HuH-7 (cell line): ENCODE measurements at regions not wholly inside any gene's neighbourhood (a gene's known extent, or its start where the extent isn't known, plus 50 kb on each side); places are given as distances from the start of the nearest gene placed in this dataset.
"Not testable (repeated sequence)": the region's sequence is repeated elsewhere in the genome, so short reads cannot be mapped to it uniquely, and the experiment has no call there.

Experiments
- DNase-seq: peaks from one replicate; pipeline ENCODE4 v3.0.0; 2011; ENCODE audit warnings: low spot score

DNA sequence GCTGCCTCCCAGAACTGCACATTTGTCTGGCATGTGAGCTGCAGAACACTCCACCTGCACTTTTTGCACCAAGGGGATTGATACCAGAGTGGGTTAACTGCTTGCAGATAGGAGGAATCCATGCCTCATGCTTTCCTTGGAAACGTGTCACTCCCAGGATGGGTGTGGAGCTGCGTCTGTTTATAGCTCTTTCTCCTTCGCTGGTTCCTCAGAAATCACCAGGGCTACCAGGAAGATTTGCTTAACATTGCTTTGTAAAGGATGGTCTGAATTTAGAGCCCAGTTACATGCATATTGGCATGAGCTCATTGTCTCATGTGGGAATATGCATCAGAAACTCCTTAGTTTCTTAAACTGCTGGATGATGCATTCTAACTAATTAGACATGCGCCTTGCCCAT, 234.6 kb downstream of the GADD45G start:
- no peak for DNase-seq

DNA sequence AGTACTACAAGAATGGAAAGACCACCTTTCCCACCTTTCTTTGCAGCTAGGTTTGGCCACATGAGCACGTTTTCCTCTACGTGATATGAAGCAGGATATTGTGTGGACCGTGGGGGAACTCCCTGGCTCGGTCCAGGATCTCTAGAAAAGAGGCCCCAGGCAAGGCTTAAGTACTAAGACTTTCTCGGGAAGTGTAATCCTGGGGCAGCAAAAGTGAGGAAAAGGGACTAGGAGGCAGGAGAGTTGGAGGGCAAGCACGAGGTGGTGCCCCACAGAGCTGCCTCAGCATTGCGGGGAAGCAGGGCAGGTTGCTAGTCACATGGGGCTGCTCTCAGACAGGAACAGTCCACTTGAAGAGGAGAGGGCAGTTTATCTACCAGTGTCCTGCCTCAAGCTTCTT, 235.1 kb downstream of the GADD45G start:
- DNase-seq: no peak

DNA sequence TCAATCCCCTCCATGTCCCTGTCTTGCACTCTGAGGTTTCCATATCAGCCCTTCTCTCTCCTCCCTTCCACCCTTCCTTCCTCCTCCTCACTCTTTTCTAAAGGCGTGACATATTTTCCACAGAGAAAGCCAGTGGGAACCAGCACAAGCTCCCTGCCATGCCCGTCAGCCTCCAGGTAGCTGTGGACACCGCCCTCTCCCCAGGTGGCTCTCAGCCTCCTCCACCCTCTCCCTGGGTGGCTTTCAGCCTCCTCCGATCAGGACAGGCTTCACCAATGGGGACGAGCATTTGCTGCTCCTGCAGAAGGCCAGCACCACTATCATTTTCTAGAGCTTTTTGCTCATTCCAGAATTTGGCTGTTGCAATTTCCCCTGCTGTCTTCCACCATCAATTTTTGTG, 236.6 kb downstream of the GADD45G start:
- no peak for DNase-seq

DNA sequence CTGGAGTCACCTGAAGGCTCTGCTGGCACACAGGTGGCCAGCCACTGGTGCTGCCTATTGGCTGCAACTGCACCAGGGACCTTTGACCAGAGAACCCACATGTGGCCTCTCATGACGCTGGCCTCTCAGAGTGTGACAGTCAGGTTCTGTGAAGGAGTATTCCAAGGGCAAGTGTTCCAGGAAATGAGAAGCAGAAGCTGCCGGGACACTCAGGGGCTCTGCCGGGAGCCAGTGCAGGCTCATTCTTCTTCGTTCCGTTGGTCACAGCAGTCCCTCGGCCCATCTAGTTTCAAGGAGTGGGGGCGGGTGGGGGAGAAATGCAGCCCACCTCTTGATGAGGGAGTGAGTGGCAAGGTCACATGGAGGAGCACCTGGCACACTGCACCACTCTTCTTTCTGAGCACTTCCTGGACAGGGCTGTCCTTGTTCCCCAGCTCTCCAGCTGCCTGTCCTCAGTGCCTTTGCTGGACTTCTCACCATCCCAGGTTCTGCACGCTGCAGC, 237.5 kb downstream of the GADD45G start:
- DNase-seq: no peak

DNA sequence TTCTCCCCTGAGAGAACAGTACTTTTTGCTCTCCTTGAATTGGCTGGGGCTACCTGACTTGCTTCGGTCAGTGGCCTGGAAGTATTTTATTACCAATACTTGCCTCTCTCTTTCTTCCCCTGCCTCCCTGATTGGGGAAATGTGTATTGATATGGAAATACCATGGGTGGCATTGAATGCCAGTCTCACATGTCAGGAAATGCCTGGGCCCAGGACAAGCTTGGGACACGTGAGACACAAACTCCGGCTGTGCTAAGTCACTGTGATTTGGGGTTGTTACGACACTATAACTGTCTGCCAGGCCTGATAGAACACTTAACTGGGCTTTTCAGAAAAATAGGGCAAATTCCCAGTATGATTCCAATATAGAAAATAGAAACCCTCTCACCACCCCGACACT, 238.3 kb downstream of the GADD45G start:
- DNase-seq: no peak

DNA sequence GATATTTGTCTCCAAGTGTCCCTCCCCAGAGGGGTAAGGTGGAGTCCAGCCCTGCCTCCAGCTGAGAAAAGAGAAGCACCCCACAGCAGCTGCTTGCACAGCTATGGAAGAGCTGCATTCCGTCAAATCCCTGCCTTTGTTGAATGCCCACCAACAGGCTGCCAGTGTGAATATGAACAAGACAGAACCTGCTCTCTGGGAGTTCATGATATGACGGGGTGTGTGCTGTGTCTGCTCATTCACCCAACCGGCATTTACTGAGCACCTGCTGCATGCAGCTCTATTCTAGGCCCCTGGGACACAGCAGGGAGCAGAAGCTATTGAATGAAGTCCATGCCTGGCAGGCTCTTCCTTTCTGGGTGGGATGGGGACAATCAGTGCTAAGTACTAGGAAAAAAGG, 238.8 kb downstream of the GADD45G start:
- no peak for DNase-seq

DNA sequence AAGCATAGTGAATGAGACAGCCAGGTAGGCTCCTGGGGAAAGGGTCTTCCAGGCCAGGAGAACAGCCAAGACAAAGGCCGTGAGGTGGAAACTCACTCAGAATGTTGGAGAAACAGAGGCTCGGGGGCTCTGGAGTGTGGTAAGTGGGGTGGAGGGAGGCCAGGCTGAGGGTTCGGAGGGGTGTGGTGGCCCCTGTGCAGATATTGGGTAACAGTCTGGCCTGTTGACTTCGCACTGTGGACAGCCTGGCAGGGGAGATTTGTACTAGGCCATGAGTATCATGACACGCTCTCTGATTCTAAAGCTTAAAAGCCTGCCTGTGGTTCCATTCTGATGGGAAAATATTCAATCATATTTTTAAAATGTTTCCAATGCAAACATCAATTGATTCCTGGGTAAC, 239.3 kb downstream of the GADD45G start:
- no peak for DNase-seq

DNA sequence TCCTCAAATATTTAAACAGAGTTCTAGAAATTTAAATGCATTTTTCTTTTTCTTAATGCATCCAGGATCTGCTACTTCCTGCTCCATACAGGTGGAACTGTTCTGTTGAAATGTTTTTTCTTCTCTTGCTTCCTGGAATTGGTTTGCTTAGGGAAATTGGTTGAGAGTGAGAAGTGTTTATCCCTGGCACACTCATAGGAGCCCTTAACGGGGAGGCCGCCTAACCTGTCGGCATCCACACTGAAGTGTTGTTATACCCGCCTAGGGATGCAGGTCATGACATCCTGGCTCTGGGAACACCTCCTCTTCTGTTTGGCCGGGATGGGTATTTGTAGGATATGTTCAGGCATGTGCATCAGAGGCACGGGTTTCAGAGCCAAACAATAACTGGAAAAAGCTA, 239.7 kb downstream of the GADD45G start:
- no peak for DNase-seq

DNA sequence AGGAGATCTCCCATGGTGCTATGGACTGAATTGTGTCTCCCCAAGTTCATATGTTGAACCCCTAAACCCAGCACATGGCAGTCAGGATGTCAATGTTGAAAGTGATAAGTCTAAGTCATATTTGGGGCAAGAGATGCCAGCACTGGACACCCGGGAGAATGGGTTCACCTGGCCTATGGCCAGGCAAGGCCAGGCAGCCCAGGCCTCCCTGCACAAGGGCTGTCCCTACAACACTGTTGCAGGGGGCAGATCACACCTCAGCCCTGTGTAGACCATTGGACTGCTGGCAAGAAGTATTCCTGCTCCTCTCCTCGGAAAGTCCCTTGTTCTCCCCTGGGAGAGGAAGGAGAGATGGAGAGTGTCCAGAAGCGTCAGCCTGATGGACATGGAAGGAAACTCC, 240.5 kb downstream of the GADD45G start:
- DNase-seq: no peak

DNA sequence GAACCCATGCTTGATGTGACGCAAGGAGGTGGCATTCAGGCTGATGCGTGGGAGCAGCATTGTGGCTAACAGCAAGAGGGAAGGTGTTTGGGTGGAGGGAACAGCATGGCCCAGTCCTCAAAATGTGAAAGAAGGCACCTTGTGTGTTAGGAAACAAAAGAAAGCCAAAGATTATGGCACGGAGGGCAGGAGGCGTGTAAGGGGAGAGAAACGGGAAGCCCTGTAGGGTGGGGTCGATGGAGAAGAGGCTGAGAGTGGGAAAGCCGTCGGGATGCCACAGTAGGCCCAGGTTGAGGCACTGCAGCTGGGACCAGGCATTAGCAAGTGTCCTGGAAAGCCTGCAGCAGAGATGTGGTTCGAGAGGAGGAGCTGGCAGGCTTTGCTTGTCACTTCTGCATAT, 241.1 kb downstream of the GADD45G start:
- no peak for DNase-seq

DNA sequence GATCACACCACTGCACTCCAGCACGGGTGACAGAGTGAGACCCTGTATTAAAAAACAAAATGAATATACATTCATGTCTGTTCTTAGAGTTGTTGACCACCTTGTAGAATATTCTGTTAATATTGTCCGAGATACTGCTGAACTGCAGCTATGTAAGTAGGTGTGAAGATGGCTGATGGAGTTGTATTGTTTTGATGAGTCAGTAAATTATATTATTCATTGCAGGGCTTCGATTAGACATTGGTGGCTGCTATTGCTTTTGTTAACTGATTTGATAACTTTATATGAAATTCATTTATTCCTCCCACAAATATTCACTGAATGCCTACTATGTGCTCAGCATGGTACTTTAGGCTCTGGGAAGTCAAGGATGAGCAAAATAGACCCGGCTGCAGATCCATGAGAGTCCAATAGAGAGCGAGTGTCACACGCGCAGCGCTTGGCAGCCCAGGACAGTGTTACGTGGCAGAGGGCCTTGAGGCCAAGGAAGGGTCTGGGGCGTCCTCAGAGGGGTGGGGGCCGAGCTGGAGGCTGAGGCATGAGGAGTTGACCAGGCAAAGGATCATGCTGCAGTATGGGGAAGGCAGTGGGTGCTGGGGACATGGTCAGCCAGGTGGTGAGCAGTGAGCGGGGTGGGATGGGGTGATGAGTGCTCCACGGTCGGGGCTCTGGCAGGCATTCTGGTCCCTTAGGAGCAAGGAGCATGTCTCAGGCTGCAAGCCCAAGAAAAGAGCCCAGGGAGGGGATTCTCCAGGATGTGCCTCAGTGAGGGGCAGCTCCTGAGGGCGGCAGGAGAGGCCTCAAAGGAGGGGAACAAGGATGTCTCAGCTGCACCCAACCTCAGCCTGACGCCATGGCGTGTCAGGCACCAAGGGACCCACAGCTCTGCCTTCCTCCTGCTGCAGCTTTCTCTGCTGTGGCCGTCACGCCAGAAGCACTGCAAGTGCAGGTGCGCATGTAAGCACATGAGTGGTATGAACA, 243.5 kb downstream of the GADD45G start:
- DNase-seq: no peak

DNA sequence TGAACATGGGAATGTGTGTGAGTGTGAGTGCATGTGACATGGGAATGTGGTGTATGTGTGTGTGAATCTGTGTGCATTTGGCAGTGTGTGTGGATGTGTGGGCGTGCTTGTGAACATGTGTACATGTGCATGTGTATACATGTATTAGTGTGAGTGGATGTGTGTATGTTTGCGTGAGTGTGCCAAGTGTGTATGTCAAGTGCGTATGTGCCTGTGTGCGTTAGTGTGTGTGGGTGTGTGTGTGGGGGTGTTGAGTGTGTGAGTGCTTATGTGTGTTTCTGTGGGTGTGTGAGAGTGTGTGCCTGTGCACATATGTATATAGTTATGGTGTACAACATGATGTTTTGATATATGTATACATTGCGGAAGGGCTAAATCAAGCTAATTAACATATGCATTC, 244.3 kb downstream of the GADD45G start:
- DNase-seq: no peak

DNA sequence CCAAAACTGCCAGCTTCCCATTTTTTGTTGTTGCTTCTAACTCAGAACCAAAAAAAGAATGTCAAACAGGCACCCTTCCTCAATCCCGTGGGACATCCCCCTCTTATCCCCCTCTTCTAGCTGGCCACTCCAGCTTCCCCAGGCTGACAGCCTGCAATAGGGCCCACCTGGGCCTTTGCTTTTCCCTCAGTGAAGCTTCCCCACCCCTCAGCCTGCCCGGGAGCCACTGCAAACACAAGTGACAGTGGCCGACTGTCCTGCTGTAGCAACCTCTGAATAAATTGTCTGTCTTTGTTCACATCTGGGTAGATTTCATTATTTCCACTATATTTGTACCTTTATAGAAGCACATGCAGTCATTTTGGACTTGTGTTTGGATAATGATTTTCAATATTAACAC, 245.3 kb downstream of the GADD45G start:
- DNase-seq: no peak

DNA sequence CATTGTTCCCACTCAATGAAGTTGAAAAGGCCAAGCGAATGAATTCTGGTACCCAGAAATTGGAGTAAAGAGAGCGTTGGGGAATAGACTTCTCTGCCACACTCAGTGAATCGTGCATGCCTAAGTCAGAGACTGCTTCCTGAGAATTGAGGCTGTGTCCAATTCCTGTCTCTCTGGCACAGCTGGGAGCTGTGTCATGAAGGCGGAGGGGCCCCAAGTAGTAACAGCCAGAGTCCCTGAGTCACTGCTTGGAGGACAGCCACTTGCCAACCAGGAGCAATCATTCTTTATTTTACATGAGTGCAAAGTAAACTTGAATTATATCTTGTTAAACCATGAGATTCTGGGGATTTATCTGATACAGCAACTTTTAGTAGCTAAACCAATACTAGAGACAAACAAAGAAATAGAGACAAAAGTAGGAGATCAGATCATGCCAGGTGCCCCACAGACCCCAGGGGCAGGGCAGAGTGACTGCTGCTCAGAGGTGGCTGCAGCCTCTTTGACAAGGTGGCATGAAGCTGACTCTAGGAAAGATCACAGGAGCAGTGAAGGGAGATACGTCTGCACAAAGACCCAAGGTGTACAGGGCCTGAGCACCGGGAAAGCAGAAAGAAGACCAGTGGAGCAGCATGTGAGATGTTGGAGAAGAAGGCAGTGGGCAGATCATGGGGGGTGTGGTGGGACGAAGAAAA, 246.0 kb downstream of the GADD45G start:
- no peak for DNase-seq

DNA sequence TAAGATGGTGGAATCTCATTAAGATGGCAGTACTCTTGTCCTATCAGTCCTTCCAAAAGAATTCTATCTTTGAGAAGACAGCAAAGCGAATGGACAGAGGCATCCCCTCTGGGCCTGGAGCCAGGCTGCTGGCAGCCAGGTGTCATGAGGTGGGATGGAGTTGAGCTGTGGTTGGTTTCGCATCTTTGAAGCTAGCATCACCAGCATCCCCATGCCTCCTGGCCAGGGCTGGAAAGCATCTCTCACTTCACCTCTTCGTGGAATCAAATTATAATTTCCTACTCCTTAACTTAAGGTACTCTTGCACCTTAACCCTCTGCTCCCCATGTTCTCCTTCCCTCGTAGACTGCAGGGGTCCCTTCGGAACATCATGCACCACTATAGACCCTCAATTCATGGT, 248.3 kb downstream of the GADD45G start:
- no peak for DNase-seq

DNA sequence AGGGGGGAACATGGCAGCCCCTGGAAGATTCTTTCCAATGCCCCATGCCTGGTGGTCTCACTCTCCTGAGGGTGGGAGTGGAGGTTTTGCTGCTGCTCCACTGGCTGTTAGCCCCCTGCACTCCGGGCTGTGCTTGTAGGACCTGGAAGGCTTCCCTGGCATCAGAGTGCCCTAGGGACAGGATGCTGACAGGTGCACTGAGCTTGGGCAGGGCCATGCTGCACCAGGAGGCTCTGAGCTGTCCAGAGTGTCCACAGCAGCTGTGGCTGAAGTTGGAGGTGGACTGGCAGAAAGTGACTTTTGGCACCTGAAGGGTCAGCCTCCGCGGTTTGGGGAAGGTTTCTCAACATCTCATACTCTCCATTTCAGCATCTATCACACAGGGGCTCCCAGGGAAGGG, 249.1 kb downstream of the GADD45G start:
- DNase-seq: no peak

DNA sequence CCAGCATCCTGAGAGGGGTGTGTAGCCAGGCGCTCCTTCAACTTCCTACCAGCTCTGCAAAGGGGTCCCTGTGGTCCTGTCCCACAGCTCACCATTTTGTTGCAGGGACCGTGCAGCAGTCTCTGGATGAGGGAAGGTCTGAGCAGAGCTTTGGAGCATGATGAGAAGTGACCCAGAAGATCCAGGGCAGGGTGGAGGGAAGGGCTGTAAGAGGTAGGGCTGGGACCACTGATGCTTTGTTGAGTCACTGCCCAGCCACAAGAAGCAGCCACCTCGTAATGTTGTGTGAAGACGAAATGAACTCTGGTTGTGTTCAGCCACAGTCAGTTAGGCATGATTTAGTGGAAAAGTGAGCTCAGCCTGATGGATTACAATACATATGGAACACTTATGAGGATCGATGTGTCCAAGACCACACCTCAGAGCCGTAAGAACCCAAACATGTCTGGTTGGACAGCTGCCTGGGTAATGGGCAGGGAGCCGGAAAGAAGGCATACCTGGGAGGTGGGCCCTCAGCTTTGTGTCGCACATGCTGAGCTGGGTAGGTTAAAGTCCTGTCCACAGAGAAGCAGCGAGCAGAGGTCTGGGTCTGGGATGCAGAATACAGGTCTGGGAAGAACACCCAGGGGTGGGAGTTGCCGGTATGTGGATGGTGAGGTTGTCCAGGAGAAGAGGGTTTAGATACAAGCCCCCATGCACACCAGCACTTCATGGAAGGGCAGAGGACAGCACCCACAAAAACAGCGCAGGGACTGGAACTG, 250.1 kb downstream of the GADD45G start:
- no peak for DNase-seq

DNA sequence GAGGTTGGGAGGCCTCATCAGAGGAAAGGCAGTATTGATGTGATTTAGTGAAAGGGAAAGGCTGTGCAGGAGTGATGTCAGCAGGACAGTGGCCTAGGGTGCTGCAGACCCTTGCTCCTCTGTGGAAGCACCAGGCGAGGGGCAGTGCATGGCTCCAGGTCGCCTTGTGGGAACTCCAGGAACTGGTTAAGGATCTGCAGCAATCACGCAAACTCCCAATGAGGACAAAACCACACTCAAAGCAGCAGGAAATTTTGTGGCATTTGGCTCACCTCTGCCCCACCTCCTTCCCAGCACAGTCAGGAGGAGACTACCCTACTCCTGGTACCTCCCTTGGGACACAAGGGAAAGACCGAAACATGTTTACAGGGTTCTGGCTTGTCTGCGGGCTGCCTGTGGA, 251.5 kb downstream of the GADD45G start:
- DNase-seq: not testable (repeated sequence)

DNA sequence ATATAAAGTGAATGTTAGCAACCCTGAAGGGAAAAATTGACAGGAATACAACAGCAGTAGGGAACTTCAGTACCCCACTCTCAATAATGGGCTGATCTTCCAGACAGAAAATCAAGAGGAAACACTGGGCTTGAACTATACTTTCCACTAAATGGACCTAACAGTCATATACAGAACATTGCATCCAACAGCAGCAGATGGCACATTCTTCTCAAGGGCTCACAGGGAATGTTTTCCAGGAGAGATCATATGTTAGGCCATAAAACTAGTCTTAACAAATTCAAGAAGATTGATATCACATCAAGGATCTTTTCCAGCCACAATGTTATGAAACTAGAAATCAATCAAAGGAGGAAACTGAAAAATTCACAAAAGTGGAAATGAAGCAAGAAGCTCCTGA, 252.1 kb downstream of the GADD45G start:
- not testable (repeated sequence) for DNase-seq

DNA sequence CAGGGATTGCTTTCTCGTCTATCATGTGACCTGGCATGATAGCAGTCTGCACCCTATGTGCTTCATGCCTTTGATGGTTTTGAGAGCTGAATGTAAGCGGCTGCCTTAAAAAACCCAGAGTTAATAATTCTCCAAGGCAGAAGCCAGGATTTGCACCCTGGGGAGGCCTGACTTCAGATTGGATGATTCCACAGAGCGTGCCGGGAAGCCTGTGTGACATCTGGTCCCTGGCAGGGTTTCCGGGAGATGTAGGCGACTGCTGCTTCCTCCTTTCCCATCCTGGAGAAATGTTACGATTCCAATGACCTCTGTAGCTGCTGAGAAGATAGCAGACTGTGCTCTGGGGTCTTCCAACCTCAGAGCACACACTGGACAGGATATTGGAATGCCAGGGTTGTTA, 255.0 kb downstream of the GADD45G start:
- not testable (repeated sequence) for DNase-seq

DNA sequence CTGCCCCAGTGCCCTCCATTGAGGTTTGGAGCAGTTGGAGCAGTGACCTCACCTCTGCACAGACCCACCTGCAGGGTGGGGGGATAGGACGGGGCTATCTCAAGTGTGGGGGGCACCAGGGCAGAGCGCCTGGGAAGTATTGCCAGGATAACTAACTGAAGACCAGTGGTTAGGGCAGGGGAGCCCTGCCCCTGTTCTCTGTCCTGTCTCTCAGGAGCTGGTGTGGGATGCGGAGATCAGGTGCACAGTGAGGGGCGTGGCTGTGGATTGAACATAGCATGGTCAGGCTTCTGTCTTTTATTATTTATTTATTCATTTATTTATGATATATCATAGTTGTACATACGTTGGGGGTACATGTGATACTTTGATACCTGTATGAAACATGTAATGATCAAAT, 256.6 kb downstream of the GADD45G start:
- not testable (repeated sequence) for DNase-seq

DNA sequence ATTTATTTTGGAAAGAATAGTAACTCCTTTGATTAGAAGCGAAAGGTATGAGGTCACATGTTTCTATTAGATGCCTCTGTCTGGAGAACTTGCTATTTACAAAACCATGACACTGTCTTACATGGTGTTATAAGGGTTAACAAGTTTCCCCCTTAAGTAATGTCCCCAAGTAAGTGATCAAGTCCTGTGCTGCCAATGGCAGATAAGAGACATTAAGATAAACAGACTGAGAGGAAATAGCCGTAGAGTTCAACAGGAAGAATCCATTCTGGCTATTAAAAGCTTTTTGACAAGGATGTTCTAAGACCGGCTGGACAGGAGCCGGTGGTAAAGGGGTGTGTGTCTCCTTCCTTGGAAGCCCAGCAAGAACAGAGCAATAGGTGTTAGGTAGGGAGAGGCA, 257.5 kb downstream of the GADD45G start:
- no peak for DNase-seq

DNA sequence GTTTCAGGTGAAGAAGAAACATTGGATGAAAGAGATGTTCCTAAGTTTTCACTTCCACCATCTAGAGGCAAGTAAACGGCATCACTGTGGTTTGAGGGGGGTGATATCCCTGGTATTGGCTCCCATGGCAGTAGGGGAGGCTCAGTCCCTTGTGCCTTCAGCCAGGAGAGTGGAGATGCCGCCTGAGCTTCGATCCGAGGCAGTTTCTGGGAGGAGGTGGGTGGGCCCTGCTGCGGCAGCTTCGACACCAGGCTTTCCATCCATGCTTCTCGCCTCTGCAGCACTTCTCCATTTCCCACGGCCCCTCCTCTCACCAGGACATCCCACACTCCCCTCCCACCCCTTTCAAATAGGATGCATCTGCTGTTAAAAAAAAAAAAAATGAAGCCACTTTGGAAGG, 258.3 kb downstream of the GADD45G start:
- DNase-seq: no peak
